Peyer's patch (tissue), 4 donors: ENCODE measurements at regions not wholly inside any gene's neighbourhood (a gene's known extent, or its start where the extent isn't known, plus 50 kb on each side); places are given as distances from the start of the nearest gene placed in this dataset.

Experiments used
- CTCF ChIP-seq, 6 experiments: fragments of 450-650 bp in 4 of 6; fragments of 200-600 bp in 2 of 6; sonication (generic) in 1 of 6; IDR thresholded peaks; one replicate each; pipeline ENCODE4 v1.5.1; 2017 to 2019; ENCODE audit warnings: antibody characterized with exemption in 6 of 6, mild to moderate bottlenecking in 3 of 6, moderate library complexity in 1 of 6
- POLR2A ChIP-seq, 2 donors: fragments of 450-650 bp; IDR thresholded peaks; one replicate each; pipeline ENCODE4 v1.5.1; 2017; ENCODE audit warnings: antibody characterized with exemption in 2 of 2, mild to moderate bottlenecking in 2 of 2, moderate library complexity in 2 of 2

GRCh38 chr3:154690413-154690812 is 260.4 kb upstream of the GPR149 start:
- no peak for TF ChIP-seq POLR2A (IDR thresholded peaks at IDR 0.05)
- TF ChIP-seq CTCF (IDR thresholded peaks at IDR 0.05) = no peak
